IMR-90 (cell line): ENCODE measurements at regions not wholly inside any gene's neighbourhood (a gene's known extent, or its start where the extent isn't known, plus 50 kb on each side); places are given as distances from the start of the nearest gene placed in this dataset.
A peak's percentile ranks its signal among the peaks of the same experiment; 100 is the strongest.

Source experiments
- ATAC-seq: fragments of 200-7000 bp; cut with Tn5 transposase; 2 replicates; pipeline ENCODE4 v1.9.1; 2020; ENCODE audit warnings: low read depth, mild to moderate bottlenecking, moderate library complexity
- BruUV-seq: library from RNA; stranded (reverse); fragments of 400-500 nt; replicated peaks from 2 replicates; lab custom pipeline; 2021; lab: Mats Ljungman, UMichigan
- CTCF ChIA-PET: fragments of 300-600 bp; formaldehyde crosslinking; extraction: SDS; loops from one replicate; lab custom pipeline; 2021; ENCODE audit warnings: antibody characterized with exemption; lab: Yijun Ruan, JAX
- POLR2A ChIA-PET: fragments of 300-600 bp; sonication (Branson Sonifier 250); formaldehyde crosslinking; loops from one replicate; lab custom pipeline; 2022; ENCODE audit warnings: antibody characterized with exemption; ENCODE audit not compliant: unreplicated experiment; lab: Charles Lee
- DNase-seq: peaks from one replicate; pipeline ENCODE4 v3.0.0; 2013
- H2AFZ ChIP-seq: replicated peaks from 2 replicates; pipeline ENCODE3; 2013; ENCODE audit warnings: low read length, mild to moderate bottlenecking; ENCODE audit not compliant: poor library complexity
- H2AK5ac ChIP-seq: 2 replicates; pipeline ENCODE4 v1.6.1; 2013; ENCODE audit warnings: low read depth, low read length, inconsistent platforms
- H2AK9ac ChIP-seq: replicated peaks from 2 replicates; pipeline ENCODE3; 2013; ENCODE audit warnings: mild to moderate bottlenecking, low read depth, low read length, moderate library complexity; ENCODE audit not compliant: poor library complexity
- H2BK120ac ChIP-seq: 2 replicates; pipeline ENCODE4 v1.6.1; 2013; ENCODE audit warnings: low read depth, low read length, inconsistent platforms
- H2BK15ac ChIP-seq: 3 replicates; pipeline ENCODE4 v1.6.1; 2013; ENCODE audit warnings: low read depth, low read length, inconsistent platforms
- H2BK20ac ChIP-seq: 2 replicates; pipeline ENCODE4 v1.6.1; 2013; ENCODE audit warnings: low read depth, mild to moderate bottlenecking, inconsistent platforms, low read length, moderate library complexity
- H2BK5ac ChIP-seq: 2 replicates; pipeline ENCODE4 v1.6.1; 2013; ENCODE audit warnings: mild to moderate bottlenecking, low read depth, low read length, inconsistent platforms; ENCODE audit not compliant: poor library complexity, severe bottlenecking
- H3K14ac ChIP-seq: replicated peaks from 2 replicates; pipeline ENCODE4 v1.6.1; 2013; ENCODE audit warnings: low read depth, low read length, inconsistent platforms
- H3K18ac ChIP-seq: 2 replicates; pipeline ENCODE4 v1.6.1; 2013; ENCODE audit warnings: low read depth, low read length, control low read depth
- H3K23ac ChIP-seq: 2 replicates; pipeline ENCODE4 v1.6.1; 2013; ENCODE audit warnings: low read depth, low read length, inconsistent platforms
- H3K27ac ChIP-seq: 2 replicates; pipeline ENCODE4 v1.5.1; 2013; ENCODE audit warnings: mild to moderate bottlenecking, control low read depth, low read length; ENCODE audit not compliant: insufficient read depth
- H3K27me3 ChIP-seq: 2 replicates; pipeline ENCODE4 v1.6.1; 2013; ENCODE audit warnings: low read length; ENCODE audit not compliant: control insufficient read depth, insufficient read depth
- H3K36me3 ChIP-seq: 2 replicates; pipeline ENCODE4 v1.6.1; 2013; ENCODE audit warnings: low read length, mixed read lengths; ENCODE audit not compliant: control insufficient read depth, insufficient read depth
- H3K4ac ChIP-seq: 2 replicates; pipeline ENCODE4 v1.6.1; 2013; ENCODE audit warnings: low read depth, low read length, inconsistent platforms
- H3K4me1 ChIP-seq: 2 replicates; pipeline ENCODE4 v1.6.1; 2013; ENCODE audit warnings: low read length, mixed read lengths; ENCODE audit not compliant: control insufficient read depth, insufficient read depth
- H3K4me2 ChIP-seq: 2 replicates; pipeline ENCODE4 v1.6.1; 2013; ENCODE audit warnings: low read depth, mild to moderate bottlenecking, control low read depth, low read length, moderate library complexity
- H3K4me3 ChIP-seq: 2 replicates; pipeline ENCODE4 v1.5.1; 2013; ENCODE audit warnings: low read depth, mild to moderate bottlenecking, control low read depth, low read length, moderate library complexity; ENCODE audit not compliant: insufficient read depth
- H3K56ac ChIP-seq: 2 replicates; pipeline ENCODE4 v1.6.1; 2013; ENCODE audit warnings: low read length, inconsistent platforms; ENCODE audit not compliant: insufficient read depth; ENCODE audit errors: extremely low read depth
- H3K79me1 ChIP-seq, 2 experiments: 2 replicates each; pipeline ENCODE4 v1.6.1; 2013; ENCODE audit warnings: low read length in 2 of 2, inconsistent platforms in 1 of 2, low read depth in 1 of 2
- H3K9ac ChIP-seq: 2 replicates; pipeline ENCODE4 v1.6.1; 2013; ENCODE audit warnings: low read depth, low read length, control low read depth
- H3K9me1 ChIP-seq: 2 replicates; pipeline ENCODE4 v1.6.1; 2013; ENCODE audit warnings: low read length, inconsistent platforms; ENCODE audit not compliant: insufficient read depth
- H3K9me3 ChIP-seq: 2 replicates; pipeline ENCODE4 v1.6.1; 2013; ENCODE audit warnings: low read length; ENCODE audit not compliant: control insufficient read depth, insufficient read depth
- H4K20me1 ChIP-seq: 2 replicates; pipeline ENCODE4 v1.6.1; 2013; ENCODE audit warnings: low read length, inconsistent platforms; ENCODE audit not compliant: insufficient read depth
- H4K5ac ChIP-seq: 2 replicates; pipeline ENCODE4 v1.6.1; 2013; ENCODE audit warnings: mild to moderate bottlenecking, low read depth, low read length, control low read depth
- H4K8ac ChIP-seq, 2 experiments: 2 replicates each; pipeline ENCODE4 v1.6.1; 2013; ENCODE audit warnings: low read depth in 2 of 2, low read length in 2 of 2, control low read depth in 1 of 2, inconsistent platforms in 1 of 2
- H4K91ac ChIP-seq: 2 replicates; pipeline ENCODE4 v1.6.1; 2013; ENCODE audit warnings: low read depth, low read length, inconsistent platforms; ENCODE audit not compliant: insufficient read depth
- CEBPB ChIP-seq: IDR thresholded peaks from 2 replicates; pipeline ENCODE4 v1.6.1; 2012; ENCODE audit warnings: low read depth, low read length, improper control_type of control experiment
- FOS ChIP-seq: fragments of 150-350 bp; IDR thresholded peaks from 2 replicates; pipeline ENCODE4 v1.6.1; 2016; ENCODE audit warnings: low read depth, low read length
- MAFK ChIP-seq: IDR thresholded peaks from 2 replicates; pipeline ENCODE4 v1.6.1; 2012; ENCODE audit warnings: low read depth, low read length, improper control_type of control experiment
- MAZ ChIP-seq: IDR thresholded peaks from 2 replicates; pipeline ENCODE4 v1.6.1; 2012; ENCODE audit warnings: low read depth, mild to moderate bottlenecking, low read length, improper control_type of control experiment, moderate library complexity, borderline replicate concordance
- MXI1 ChIP-seq: IDR thresholded peaks from 2 replicates; pipeline ENCODE4 v1.6.1; 2012; ENCODE audit warnings: low read depth, mild to moderate bottlenecking, low read length, moderate library complexity, borderline replicate concordance
- POLR2A ChIP-seq: IDR thresholded peaks from 2 replicates; pipeline ENCODE4 v1.6.1; 2012; ENCODE audit warnings: mild to moderate bottlenecking, low read depth, low read length
- RCOR1 ChIP-seq: IDR thresholded peaks from 2 replicates; pipeline ENCODE4 v1.6.1; 2012; ENCODE audit warnings: mild to moderate bottlenecking, low read length, improper control_type of control experiment; ENCODE audit not compliant: insufficient replicate concordance
- SMC3 ChIP-seq: fragments of 150-350 bp; IDR thresholded peaks from 2 replicates; pipeline ENCODE4 v1.6.1; 2016; ENCODE audit warnings: low read depth, mild to moderate bottlenecking, antibody characterized with exemption, low read length, moderate library complexity
- WGBS, 2 experiments: methylation state at CpG; one replicate each; pipeline versions ENCODE4 v1.1.5 to v1.1.7; 2013; ENCODE audit warnings: missing lambda C conversion rate in 2 of 2; ENCODE audit not compliant: insufficient read length in 1 of 2; ENCODE audit errors: extremely low coverage in 2 of 2; 5-methylcytosine and 5-hydroxymethylcytosine counted together
- dilution Hi-C: fragments of 300-500 bp; cut with HindIII; formaldehyde crosslinking; loops from one replicate; pipeline ENCODE4 v1.14.3; 2018; ENCODE audit warnings: low sequenced_read_pairs; ENCODE audit not compliant: unreplicated experiment
- in situ Hi-C: fragments of 300-500 bp; cut with MboI; formaldehyde crosslinking; loops from 3 replicates; pipeline ENCODE4 v1.14.3; 2019; ENCODE audit warnings: low sequenced_read_pairs, inconsistent platforms, mixed read lengths
- intact Hi-C: fragments of 100-400 bp; cut with micrococcal nuclease; formaldehyde crosslinking; loops from 2 replicates; pipeline ENCODE4 v1.10.0; 2022

DNA sequence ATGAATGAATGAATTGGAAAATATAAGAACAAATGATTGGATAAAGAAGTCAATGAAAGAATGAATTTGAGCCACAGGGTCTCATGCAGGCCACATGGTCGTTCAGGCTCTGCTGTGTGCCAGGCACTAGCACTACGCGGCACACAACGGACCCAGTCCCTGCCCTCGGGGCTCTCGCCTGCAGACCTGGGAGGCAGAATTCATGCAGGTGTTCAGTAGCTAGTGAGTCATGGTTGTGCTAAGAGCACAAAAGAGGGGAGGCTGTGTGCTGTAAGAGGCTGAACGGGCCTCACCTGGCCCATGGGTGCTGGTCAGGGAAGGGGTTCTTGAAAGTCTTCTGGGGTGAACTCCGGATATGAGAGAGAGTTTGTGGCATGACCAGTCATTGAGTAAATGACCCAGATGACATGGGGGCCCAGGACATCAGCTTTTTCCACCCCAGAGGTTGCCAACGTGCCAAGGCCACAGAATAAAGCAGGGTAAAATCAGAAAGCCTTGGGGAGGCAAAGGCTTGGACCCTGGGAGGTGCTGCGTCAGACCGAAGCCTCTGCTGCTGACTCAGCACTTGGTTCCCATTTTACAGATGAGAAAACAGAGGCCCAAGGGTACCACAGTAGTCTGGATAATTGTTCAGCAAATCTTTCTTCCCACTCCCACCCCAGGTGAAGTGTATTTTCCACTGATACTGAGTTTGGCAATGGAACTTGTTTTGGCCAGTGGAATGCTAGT is 264.3 kb upstream of the MVB12B start:
- Histone ChIP-seq H2AFZ (no peak overlapping the region), H2BK5ac (no peak overlapping the region), H3K4me2 (no peak overlapping the region), H2BK15ac (no peak overlapping the region), H3K9me1 (peaks cover 3% of the 10 kb centered on the region; the same call in 1 of the 2 replicates), H2AK5ac (no peak overlapping the region), H2AK9ac (no peak overlapping the region), H3K36me3 (no peaks in the 10 kb centered on the region), H3K27me3 (peaks cover 42% of the 10 kb centered on the region), H3K14ac (no peak overlapping the region), H3K9ac (no peak overlapping the region), H3K4me3 (no peak overlapping the region), H3K27ac (no peak overlapping the region), H4K5ac (no peak overlapping the region), H3K79me1 (no peaks in the 10 kb centered on the region), H4K8ac (no peak overlapping the region), H4K20me1 (no peaks in the 10 kb centered on the region), H3K56ac (no peak overlapping the region), H2BK120ac (no peak overlapping the region), H3K4me1 (no peaks in the 10 kb centered on the region), H3K18ac (no peak overlapping the region), H3K4ac (no peak overlapping the region), H2BK20ac (no peak overlapping the region), H3K9me3 (peaks cover 3% of the 10 kb centered on the region; the same call in 1 of the 2 replicates), H4K91ac (no peak overlapping the region), H3K23ac (no peak overlapping the region)
- CTCF ChIA-PET = no interaction called here
- in situ Hi-C loops = no loop called here
- ATAC-seq = no peak
- POLR2A ChIA-PET = no interaction called here
- dilution Hi-C loops = no loop called here
- WGBS, 2 experiments = 86% methylated on average over 3 of the region's 11 CpGs; no CpG with 5 or more reads in 1 of the 2 experiments
- BruUV-seq = no TSS peak
- intact Hi-C loops = no loop called here
- no peak for TF ChIP-seq MXI1
- peak; percentile 81 for TF ChIP-seq MAFK
- no peak for TF ChIP-seq MAZ
- TF ChIP-seq FOS = no peak
- no peak for TF ChIP-seq POLR2A
- TF ChIP-seq RCOR1 = no peak
- no peak for TF ChIP-seq CEBPB
- no peak for TF ChIP-seq SMC3
- DNase-seq = no peak
